ENCODE measurements at regions not wholly inside any gene's neighbourhood (a gene's known extent, or its start where the extent isn't known, plus 50 kb on each side); places are given as distances from the start of the nearest gene placed in this dataset.
"Not testable (repeated sequence)": the region's sequence is repeated elsewhere in the genome, so short reads cannot be mapped to it uniquely, and the experiment has no call there.

- H3K36me3 Mint-ChIP-seq: no peaks in the 10 kb centered on the region
- no peak for DNase-seq
- CTCF ChIA-PET (ENCODE audit: partially characterized antibody): no interaction called here
Measured at GRCh38 chr18:57941841-57942489, 102.1 kb upstream of the NEDD4L start.

GRCh38 chr18:57940166-57940660, 103.8 kb upstream of the NEDD4L start:
- Histone ChIP-seq H3K27me3 (ENCODE audit: insufficient read depth, low read length) (peaks cover 2% of the 10 kb centered on the region), H3K4me1 (ENCODE audit: insufficient read depth, low read length) (no peaks in the 10 kb centered on the region), H3K4me3 (ENCODE audit: low read length in 2 of 2) (no peak overlapping the region), H3K36me3 (ENCODE audit: insufficient read depth, low read length) (no peaks in the 10 kb centered on the region), H3K9me3 (ENCODE audit: control insufficient read depth in 1 of 2, low read length in 2 of 2) (no peaks in the 10 kb centered on the region), H3K27ac (ENCODE audit: low read depth, low read length) (no peak overlapping the region)
- ChIA-PET POLR2A (ENCODE audit: partially characterized antibody) (no interaction called here), CTCF (ENCODE audit: partially characterized antibody) (no interaction called here)
- H3K4me3 Mint-ChIP-seq: no peak overlapping the region
- H3K9me3 Mint-ChIP-seq: peaks cover 0 to 1% (median 0%) of the 10 kb centered on the region in 8 donors
- H3K4me1 Mint-ChIP-seq: no peaks in the 10 kb centered on the region
- no peak for DNase-seq
- H3K36me3 Mint-ChIP-seq: no peaks in the 10 kb centered on the region
- intact Hi-C loops (cut with micrococcal nuclease): no loop called here
- peaks cover 20 to 32% of the 10 kb centered on the region in 2 donors for H3K27me3 Mint-ChIP-seq
- no peak overlapping the region for H3K27ac Mint-ChIP-seq

More at GRCh38 chr18:57941841-57942489, 102.1 kb upstream of the NEDD4L start:
- Mint-ChIP-seq H3K27ac (no peak overlapping the region), H3K9me3 (no peaks in the 10 kb centered on the region), H3K27me3 (peaks cover 20 to 34% of the 10 kb centered on the region in 2 donors), H3K4me3 (no peak overlapping the region), H3K4me1 (no peaks in the 10 kb centered on the region)
- no peaks in the 10 kb centered on the region for H3K36me3 ChIP-seq (ENCODE audit: insufficient read depth, low read length)
- intact Hi-C loops (cut with micrococcal nuclease): no loop called here
- no peaks in the 10 kb centered on the region for H3K4me1 ChIP-seq (ENCODE audit: insufficient read depth, low read length)
- no peaks in the 10 kb centered on the region for H3K9me3 ChIP-seq (ENCODE audit: control insufficient read depth in 1 of 2, low read length in 2 of 2)
- H3K4me3 ChIP-seq (ENCODE audit: low read length in 2 of 2): no peak overlapping the region
- peaks cover 2% of the 10 kb centered on the region for H3K27me3 ChIP-seq (ENCODE audit: insufficient read depth, low read length)
- H3K27ac ChIP-seq (ENCODE audit: low read depth, low read length): no peak overlapping the region
- POLR2A ChIA-PET (ENCODE audit: partially characterized antibody): no interaction called here

GRCh38 chr18:57934375-57934774, 109.7 kb upstream of the NEDD4L start:
- H3K4me3 ChIP-seq (ENCODE audit: low read length in 2 of 2); H3K27me3 ChIP-seq (ENCODE audit: insufficient read depth, low read length); H3K9me3 ChIP-seq (ENCODE audit: control insufficient read depth in 1 of 2, low read length in 2 of 2); POLR2A ChIA-PET (ENCODE audit: partially characterized antibody); H3K4me1 Mint-ChIP-seq; CTCF ChIA-PET (ENCODE audit: partially characterized antibody); H3K4me3 Mint-ChIP-seq; intact Hi-C loops (cut with micrococcal nuclease); H3K27ac ChIP-seq (ENCODE audit: low read depth, low read length); DNase-seq; H3K4me1 ChIP-seq (ENCODE audit: insufficient read depth, low read length); H3K36me3 Mint-ChIP-seq; H3K36me3 ChIP-seq (ENCODE audit: insufficient read depth, low read length); H3K27ac Mint-ChIP-seq: not testable (repeated sequence)
- Mint-ChIP-seq H3K9me3 (peaks cover 0 to 12% (median 1%) of the 10 kb centered on the region in 8 donors), H3K27me3 (peaks cover 8 to 14% of the 10 kb centered on the region in 2 donors)

GRCh38 chr18:57931038-57931437, 113.0 kb upstream of the NEDD4L start:
- ChIA-PET CTCF (ENCODE audit: partially characterized antibody) (no interaction called here), POLR2A (ENCODE audit: partially characterized antibody) (no interaction called here)
- intact Hi-C loops (cut with micrococcal nuclease): no loop called here
- Mint-ChIP-seq H3K36me3 (no peaks in the 10 kb centered on the region), H3K27me3 (peaks cover 0 to 3% of the 10 kb centered on the region in 2 donors), H3K9me3 (peaks cover 0 to 12% (median 1%) of the 10 kb centered on the region in 8 donors), H3K27ac (no peak overlapping the region), H3K4me1 (peaks cover 3 to 9% (median 5%) of the 10 kb centered on the region in 4 donors), H3K4me3 (peak overlapping the region in 1 of 8 donors; percentile 50)
- H3K36me3 ChIP-seq (ENCODE audit: insufficient read depth, low read length): no peaks in the 10 kb centered on the region
- H3K4me3 ChIP-seq (ENCODE audit: low read length in 2 of 2): no peak overlapping the region
- H3K9me3 ChIP-seq (ENCODE audit: control insufficient read depth in 1 of 2, low read length in 2 of 2): no peaks in the 10 kb centered on the region
- H3K27ac ChIP-seq (ENCODE audit: low read depth, low read length): no peak overlapping the region
- DNase-seq: no peak
- H3K4me1 ChIP-seq (ENCODE audit: insufficient read depth, low read length): no peaks in the 10 kb centered on the region
- H3K27me3 ChIP-seq (ENCODE audit: insufficient read depth, low read length): no peaks in the 10 kb centered on the region

- POLR2A ChIA-PET (ENCODE audit: partially characterized antibody): no interaction called here
- H3K4me1 Mint-ChIP-seq: peaks cover 3 to 9% (median 5%) of the 10 kb centered on the region in 4 donors
- no peak for DNase-seq
- intact Hi-C loops (cut with micrococcal nuclease): no loop called here
- H3K36me3 Mint-ChIP-seq: no peaks in the 10 kb centered on the region
- peaks cover 0 to 3% of the 10 kb centered on the region in 2 donors for H3K27me3 Mint-ChIP-seq
- no peak overlapping the region for H3K4me3 ChIP-seq (ENCODE audit: low read length in 2 of 2)
- no peaks in the 10 kb centered on the region for H3K4me1 ChIP-seq (ENCODE audit: insufficient read depth, low read length)
- no peaks in the 10 kb centered on the region for H3K36me3 ChIP-seq (ENCODE audit: insufficient read depth, low read length)
- H3K27me3 ChIP-seq (ENCODE audit: insufficient read depth, low read length): no peaks in the 10 kb centered on the region
- H3K27ac Mint-ChIP-seq: no peak overlapping the region
- H3K4me3 Mint-ChIP-seq: no peak overlapping the region
- no peaks in the 10 kb centered on the region for H3K9me3 ChIP-seq (ENCODE audit: control insufficient read depth in 1 of 2, low read length in 2 of 2)
- CTCF ChIA-PET (ENCODE audit: partially characterized antibody): no interaction called here
- H3K9me3 Mint-ChIP-seq: peaks cover 0 to 12% (median 1%) of the 10 kb centered on the region in 8 donors
- H3K27ac ChIP-seq (ENCODE audit: low read depth, low read length): no peak overlapping the region
Measured at GRCh38 chr18:57930476-57930875, 113.5 kb upstream of the NEDD4L start.

- peaks cover 0 to 3% of the 10 kb centered on the region in 2 donors for H3K27me3 Mint-ChIP-seq
- intact Hi-C loops (cut with micrococcal nuclease): no loop called here
- no peak overlapping the region for H3K27ac Mint-ChIP-seq
- ChIA-PET POLR2A (ENCODE audit: partially characterized antibody) (no interaction called here), CTCF (ENCODE audit: partially characterized antibody) (no interaction called here)
- H3K4me1 Mint-ChIP-seq: peaks cover 3 to 9% (median 5%) of the 10 kb centered on the region in 4 donors
- Histone ChIP-seq H3K9me3 (ENCODE audit: control insufficient read depth in 1 of 2, low read length in 2 of 2) (no peaks in the 10 kb centered on the region), H3K4me3 (ENCODE audit: low read length in 2 of 2) (no peak overlapping the region), H3K36me3 (ENCODE audit: insufficient read depth, low read length) (no peaks in the 10 kb centered on the region), H3K4me1 (ENCODE audit: insufficient read depth, low read length) (no peaks in the 10 kb centered on the region), H3K27ac (ENCODE audit: low read depth, low read length) (no peak overlapping the region), H3K27me3 (ENCODE audit: insufficient read depth, low read length) (no peaks in the 10 kb centered on the region)
- no peak for DNase-seq
- H3K9me3 Mint-ChIP-seq: peaks cover 0 to 12% (median 1%) of the 10 kb centered on the region in 8 donors
- H3K36me3 Mint-ChIP-seq: no peaks in the 10 kb centered on the region
- H3K4me3 Mint-ChIP-seq: no peak overlapping the region
Measured at GRCh38 chr18:57929922-57930321, 114.1 kb upstream of the NEDD4L start.

GRCh38 chr18:57928466-57928865, 115.6 kb upstream of the NEDD4L start:
- Histone ChIP-seq H3K27me3 (ENCODE audit: insufficient read depth, low read length) (no peaks in the 10 kb centered on the region), H3K4me3 (ENCODE audit: low read length in 2 of 2) (no peak overlapping the region), H3K4me1 (ENCODE audit: insufficient read depth, low read length) (no peaks in the 10 kb centered on the region), H3K27ac (ENCODE audit: low read depth, low read length) (no peak overlapping the region), H3K36me3 (ENCODE audit: insufficient read depth, low read length) (no peaks in the 10 kb centered on the region), H3K9me3 (ENCODE audit: control insufficient read depth in 1 of 2, low read length in 2 of 2) (no peaks in the 10 kb centered on the region)
- intact Hi-C loops (cut with micrococcal nuclease): no loop called here
- Mint-ChIP-seq H3K36me3 (no peaks in the 10 kb centered on the region), H3K4me1 (peaks cover 3 to 9% (median 5%) of the 10 kb centered on the region in 4 donors), H3K27me3 (no peaks in the 10 kb centered on the region), H3K27ac (no peak overlapping the region), H3K9me3 (peaks cover 0 to 6% (median 0%) of the 10 kb centered on the region in 8 donors), H3K4me3 (no peak overlapping the region)
- ChIA-PET CTCF (ENCODE audit: partially characterized antibody) (no interaction called here), POLR2A (ENCODE audit: partially characterized antibody) (no interaction called here)
- no peak for DNase-seq
